ENCODE measurements at regions not wholly inside any gene's neighbourhood (a gene's known extent, or its start where the extent isn't known, plus 50 kb on each side); places are given as distances from the start of the nearest gene placed in this dataset.
"Not testable (repeated sequence)": the region's sequence is repeated elsewhere in the genome, so short reads cannot be mapped to it uniquely, and the experiment has no call there.

DNA sequence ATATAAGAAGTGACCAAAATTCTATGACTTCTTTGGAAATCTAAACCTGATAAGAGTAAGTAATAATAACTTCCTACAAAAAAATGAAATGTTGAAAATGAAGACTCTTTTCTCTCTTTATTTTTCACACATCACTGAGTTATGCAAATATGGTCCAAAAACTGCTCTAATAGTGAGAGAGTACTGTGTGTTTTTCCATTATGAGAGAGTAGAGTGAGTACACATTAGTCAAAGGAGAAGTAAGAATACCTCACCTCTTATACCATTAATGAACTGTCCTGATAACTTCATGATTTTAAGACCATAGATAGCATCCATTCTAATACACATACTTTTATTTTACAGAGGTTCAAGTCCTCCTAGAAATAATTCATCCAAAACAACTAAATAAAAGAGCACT lies 1310.2 kb downstream of the SI start:
- DNase-seq: no peak

DNA sequence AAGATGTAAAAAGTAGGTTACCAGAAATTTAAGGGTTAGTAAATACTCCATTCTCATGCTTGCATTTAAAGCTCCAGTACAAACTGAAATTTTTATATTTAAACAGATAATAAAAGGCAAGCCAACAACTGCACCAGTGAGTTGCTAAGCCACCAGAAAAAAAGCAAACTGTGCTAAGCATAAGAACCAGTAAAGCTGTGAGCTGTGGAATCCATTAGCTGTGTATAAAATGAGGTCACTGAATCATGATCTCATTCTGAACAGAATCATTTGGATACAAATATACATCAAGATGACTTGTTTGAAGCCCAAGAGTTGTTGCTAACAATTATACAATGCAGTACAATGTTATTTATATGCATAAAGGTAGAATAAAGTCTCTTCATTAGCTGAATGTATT lies 1312.2 kb downstream of the SI start:
- DNase-seq: no peak

DNA sequence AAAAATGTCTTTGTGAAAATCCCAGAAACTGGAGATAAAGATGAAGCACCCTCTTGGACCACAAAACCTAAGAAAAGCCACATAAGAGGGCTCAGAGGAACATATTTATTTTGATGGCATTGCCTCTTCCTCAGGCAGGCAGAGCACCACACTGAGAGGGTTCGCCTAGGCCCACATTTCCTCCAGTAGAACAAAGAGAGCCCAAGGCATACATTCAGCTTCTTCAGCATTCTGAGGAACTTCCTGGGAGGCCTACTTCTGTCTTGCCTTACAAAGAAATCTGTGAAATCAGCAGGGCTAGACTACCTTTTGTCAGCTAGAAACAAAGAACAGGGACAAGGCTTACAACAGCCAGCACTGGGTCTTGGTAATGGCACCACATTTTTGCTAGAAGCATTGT lies 1325.3 kb downstream of the SI start:
- DNase-seq: no peak

DNA sequence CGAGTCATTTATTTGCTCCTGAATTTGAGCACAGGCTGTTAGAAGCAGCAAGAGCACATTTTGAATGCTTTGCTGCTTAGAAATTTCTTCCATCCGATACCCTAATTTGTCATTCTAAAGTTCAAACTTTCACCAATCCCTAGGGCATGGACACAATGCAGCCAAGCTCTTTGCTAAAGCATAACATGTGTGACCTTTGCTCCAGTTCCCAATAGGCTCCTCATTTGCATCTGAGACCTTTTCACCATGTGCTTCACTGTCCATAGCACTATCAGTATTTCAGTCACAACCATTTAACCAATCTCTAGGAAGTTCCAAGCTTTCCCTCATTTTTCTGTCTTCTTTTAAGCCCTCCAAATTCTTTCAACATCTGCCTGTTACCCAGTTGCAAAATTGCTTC lies 1333.1 kb downstream of the SI start:
- DNase-seq: no peak

DNA sequence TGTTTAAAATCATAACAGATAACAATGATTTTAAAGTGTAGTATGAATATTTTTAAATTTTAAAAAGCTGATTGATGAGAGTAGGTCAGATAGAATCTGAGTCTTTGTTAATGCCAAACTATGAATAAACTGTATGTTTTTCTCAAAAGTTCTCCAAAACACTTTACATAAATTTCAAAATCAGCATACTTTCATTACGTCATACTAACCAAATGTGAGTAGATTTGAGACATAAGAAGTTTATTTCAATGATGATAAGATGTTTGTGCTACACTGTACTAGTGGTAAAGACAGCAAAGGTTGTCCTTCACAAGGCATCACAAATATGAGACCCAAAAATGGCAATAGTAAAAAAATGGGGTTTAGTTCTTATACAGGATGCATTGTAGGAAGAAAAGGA lies 1342.9 kb downstream of the SI start:
- DNase-seq: no peak

DNA sequence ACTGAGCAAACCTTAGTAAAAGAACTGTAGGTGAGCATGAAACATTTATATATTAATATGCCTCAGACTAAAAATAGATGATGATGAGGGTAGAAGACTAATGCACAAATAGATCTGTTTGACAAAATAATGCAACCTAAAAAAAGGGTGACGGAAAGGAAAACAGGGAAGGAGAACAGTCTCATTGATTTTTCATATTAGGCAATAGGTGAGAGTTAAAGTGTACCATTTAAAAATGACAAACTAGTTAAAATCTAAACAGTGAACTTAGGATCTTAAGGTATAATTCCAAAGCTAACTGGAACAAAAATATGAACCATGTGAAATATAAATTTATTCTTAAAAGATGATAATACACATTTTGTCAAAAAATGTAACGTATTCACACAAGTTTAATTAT lies 1347.6 kb downstream of the SI start:
- DNase-seq: no peak

DNA sequence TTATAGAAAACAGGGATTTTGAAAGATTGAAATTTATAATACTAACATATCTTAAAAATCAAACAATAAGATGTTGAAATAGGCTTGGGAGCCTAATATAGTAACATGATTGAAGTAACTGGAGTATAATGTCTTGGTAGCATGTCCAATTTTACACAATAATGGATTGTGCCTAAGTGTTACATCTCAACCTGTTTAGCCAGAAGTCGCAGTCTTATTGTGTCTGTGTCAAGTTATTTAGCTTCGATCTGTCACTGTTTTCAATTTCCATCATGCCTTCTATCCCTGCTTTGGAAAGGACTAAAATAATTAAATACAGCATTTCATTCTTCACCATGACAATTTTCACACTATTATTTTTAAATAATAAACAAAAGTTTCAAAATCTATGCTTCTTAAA lies 1352.2 kb downstream of the SI start:
- no peak for DNase-seq

DNA sequence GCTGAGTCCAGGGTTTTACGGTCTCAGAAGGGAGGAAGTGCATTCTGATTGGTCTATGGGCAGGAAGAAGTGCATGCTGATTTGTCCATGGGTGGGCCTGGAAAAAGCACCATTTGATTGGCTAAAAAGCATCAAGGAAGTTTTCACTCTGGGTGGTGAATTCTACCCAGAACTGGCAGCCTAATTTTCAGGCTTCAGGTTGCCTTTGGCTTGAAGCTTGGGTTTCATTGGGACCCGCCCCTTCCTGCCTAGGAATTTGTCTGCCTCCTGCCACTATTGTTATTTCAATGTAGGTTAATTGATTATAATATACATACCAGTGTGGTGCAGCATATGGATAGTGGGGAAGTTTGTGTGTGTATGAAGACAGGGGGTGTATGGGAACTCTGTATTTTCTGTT lies 1355.9 kb downstream of the SI start:
- DNase-seq: no peak

DNA sequence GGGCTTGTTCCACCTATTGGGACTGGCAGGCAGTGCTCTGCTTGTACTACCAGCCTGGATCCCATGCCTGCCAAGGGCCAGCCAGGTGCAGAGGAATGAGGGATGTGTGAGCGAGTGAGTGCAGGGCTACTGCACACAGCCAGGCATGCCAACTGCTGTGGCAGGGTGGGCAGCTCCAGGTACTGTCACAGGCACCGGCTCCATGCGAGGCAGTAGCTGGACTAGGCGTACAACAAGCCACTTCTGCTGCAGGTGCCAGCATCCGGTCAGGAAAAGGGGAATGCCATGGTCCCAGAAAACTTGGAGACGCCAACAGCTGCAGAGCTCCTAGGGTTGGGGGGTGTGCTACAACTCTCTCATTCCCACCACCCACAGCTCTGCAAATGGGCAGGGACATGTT lies 1356.7 kb downstream of the SI start:
- no peak for DNase-seq

DNA sequence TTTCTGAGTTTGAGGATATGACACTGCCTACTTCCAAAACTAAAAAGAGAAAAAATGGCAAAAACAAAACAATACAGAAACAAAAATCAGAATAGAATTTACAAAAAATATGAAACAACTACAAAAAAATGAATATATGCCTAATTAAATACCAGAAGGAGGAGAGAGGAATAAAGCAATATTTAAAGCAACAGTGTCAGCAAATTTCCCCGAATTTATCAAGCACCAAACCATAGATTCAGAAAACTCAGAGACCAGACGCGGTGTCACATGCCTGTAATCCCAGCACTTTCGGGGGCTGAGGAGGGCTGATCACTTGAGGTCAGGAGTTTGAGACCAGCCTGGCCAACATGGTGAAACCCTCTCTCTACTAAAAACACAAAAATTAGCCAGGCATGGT lies 1360.9 kb downstream of the SI start:
- DNase-seq: no peak

DNA sequence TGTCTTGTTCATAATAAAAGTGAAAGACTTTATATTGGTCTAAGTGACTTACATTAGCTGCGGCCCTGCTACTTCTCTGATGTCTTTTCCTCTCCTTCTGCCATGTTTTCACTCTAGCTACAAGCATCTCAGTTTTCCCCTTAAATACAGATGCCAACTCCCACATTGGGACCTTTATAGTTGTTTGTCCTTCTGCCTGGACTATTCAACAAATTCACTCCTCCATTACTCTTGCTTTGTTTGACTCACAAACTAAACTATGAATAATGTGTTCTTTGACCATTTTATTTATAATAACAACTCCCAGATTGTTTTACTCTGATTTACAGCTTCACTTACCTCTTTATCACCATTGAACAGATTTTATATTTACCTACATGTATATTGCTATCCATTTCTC lies 1369.9 kb downstream of the SI start:
- no peak for DNase-seq

DNA sequence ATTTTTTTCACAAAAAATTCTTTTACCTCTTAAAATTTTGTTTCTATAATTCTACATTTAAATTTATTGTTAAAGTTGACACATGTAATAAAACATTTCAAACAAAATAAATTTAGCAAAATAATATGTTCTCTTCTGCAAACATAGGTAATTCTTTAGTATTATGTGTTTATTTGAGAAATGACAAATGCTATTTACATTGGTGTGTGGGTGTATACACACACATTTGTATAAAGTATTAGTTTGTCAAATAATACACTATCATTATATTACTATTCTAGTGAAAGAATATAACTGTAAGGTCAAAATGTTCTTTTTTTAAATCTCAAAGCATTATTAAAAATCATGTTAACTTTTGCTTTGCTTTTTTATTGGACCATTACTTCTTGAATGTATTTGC lies 1370.6 kb downstream of the SI start:
- DNase-seq: no peak

DNA sequence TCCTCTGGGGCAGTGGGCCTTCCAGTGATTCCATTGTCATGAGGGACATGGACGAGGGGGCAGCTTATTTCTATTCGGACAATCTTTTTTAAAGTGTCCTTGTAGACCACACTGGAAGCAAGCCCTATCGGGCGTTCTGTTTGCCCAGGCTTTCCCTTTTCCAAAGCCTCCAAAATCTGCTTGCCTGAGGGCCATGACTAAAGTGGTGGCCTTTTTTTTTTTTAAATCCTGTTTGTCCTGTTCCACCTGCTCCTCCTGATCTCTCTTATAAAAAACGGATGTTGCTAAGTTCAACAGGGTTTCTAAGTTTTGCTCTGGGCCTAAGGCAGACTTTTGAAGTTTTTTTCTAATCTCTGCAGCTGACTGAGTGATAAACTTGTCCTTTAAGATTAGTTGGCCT lies 1380.1 kb downstream of the SI start:
- not testable (repeated sequence) for DNase-seq

DNA sequence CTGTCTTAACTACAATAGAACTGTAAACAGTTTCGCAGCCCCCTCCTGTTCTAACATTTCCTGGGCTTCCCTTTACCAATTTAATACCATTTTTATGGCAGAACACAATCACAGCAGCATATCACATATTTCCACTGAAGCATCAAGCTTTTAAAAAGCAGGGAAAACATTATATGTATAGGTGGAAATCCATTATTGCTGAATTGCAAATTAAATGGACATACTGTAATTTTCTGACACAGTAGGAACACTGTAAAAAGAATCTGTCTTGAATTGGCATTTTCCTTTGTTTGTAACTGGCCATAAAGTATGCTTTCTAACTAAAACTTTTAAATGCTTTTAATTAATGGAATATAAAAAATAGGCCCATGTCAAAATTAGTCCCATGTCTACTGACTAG lies 1385.8 kb downstream of the SI start:
- DNase-seq: no peak

DNA sequence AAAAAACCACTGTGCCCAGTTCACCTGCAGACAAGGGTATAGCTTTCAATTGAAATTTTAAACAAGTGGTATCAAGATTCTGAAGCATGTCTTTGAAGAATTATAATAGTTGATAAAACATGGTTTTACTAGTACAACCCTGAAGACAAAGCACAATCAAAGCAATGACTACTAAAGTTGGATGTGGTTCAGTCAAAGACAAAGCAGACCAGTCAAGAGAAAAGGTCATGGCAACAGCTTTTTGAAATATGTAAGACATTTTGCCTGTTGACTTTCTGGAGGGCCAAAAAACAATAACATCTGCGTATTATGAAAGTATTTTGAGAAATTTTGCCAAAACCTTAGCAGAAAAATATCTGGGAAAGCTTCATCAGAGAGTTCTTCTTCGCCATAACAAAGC lies 1393.6 kb downstream of the SI start:
- DNase-seq: no peak

DNA sequence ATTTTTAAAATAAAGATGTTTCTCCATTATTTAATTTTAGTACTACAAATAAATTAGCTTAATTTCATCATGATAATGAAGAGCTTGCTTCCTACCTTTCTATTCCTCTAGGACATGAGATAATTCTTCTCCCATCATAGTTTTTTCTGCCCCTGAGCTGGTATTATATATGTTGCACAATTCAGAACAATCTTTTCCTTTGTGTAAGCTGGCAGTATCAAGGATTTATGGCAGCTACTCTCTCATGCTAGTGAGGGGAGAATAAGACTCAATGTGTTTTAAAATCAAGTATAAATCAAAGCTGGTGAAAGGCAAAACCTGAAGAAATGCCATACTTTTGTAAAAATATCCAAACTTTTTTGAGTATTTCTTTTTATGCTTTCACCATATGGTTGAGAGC lies 1405.3 kb downstream of the SI start:
- DNase-seq: no peak

DNA sequence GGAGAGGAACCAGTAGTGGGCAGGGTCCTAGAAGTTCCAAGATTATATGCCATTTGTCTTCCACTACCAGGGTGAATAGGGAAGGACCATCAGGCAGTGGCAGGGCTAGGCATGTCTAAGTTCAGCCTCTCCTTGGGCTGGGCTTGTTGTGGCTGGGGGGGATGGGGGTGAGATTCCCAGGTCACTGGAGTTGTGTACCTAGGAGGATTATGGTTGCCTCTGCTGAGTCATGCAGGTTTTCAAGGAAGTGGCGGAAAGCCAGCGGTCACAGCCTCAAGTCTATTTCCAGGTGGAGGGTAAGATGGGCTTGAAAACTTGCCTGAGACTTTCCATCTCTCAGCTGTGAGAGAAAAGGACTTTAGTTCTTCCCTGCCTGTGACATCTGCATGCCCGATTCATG lies 1407.1 kb downstream of the SI start:
- no peak for DNase-seq

DNA sequence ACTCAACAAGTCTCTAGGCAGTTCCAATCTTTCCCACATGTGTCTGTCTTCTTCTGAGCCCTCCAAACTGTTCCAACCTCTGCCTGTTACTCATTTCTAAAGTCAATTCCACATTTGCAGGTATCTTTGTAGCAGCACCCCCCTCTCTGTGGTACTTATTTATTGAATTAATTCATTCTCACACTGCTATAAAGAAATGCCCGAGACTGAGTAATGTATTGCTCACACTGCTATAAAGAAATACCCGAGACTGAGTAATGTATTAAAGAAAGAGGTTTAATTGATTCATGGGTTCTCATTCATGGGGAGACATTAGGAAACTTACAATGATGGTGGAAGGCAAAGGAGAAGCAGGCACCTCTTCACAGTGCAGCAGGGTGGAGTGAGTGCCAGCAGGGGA lies 1413.8 kb downstream of the SI start:
- no peak for DNase-seq

DNA sequence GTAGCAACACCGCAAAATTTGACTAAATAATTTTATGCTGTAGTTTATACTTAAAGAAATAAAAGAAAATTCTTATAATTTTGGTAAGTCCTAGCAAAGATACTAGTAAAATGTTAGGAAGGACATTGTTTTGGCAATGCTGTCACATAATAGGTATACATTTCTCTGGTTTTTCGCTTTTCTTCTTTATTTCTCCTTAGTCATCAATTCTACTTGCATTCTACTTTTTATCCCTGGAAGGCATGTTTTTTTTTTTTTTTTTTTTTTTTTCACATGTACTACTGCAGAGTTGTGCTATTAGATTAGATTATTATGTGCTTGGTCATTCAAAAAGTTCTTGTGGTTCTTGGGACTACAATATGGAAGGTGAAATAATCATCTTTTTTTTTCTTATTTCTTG lies 1421.2 kb downstream of the SI start:
- no peak for DNase-seq

DNA sequence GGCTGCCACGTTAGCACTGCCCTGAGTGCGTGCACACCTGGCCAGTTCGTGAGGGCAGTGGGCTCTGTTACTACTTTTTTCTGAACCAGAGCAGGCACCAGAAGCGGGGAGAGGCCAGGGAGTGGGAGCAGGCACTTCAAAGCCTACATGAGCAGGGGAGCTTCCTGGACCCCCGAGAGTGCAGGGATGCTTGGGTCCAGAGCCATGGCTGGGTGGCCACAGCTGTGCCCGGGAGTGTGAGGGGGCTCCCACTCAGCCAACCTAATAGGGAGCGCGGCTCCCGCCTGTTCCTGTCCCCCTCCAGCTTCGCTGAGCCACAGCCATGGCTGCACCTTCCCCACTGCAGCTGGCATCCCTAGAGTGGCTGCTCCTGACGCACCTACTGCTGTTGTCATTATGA lies 1423.3 kb downstream of the SI start:
- DNase-seq: no peak

DNA sequence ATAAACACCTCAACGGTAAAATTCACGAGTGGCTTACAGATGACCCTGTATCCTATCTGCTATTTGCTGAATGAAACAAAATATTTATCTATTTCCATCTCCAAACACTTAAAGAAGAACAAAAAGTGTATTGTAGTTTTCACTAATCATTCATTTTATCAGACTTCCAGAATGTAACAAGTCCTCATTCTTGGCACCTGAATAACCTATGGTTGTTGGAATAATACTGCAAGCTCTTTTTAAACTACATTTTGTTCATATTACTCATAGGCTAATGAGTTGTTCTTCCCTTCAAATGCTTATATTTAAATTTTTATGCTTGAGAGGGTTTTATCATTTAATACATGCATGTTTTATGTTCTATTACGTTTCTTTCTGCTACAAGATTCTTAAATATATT lies 1434.1 kb downstream of the SI start:
- no peak for DNase-seq

DNA sequence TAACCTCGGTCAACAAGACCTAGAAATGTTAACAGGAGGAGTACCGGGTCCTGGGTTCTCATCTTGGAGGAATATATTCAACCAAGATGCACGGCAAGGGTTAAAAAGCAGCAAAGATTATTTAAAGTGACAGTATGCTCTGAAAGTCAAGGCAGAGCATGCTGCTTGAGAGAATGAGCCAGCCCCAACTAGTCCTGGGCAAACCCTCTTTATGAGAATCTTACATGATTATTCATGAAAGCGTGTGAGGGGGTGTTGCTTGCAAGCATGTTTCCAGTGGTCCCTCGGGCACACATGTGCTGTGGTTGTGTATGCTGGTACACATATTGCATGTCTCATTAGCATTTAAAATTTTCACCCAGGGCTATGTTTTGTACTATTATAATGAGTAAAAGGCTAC lies 1445.6 kb downstream of the SI start:
- DNase-seq: no peak

DNA sequence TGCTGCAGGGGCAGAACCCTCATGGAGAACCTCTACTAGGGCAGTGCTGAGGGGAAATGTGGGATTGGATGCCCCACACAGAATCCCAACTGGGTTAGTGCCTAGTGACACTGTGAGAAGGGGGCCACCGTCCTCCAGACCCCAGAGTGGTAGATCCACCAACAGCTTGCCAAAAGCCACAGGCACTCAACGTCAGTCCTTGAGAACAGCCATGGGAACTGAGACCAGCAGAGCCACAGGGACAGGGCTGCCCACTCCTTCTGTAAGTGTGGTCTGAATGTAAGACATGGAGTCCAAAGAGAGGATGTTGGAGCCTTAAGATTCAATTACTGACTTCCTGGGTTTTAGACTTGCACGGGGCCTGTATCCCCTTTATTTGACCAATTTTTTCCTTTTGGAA lies 1451.5 kb downstream of the SI start:
- DNase-seq: no peak

DNA sequence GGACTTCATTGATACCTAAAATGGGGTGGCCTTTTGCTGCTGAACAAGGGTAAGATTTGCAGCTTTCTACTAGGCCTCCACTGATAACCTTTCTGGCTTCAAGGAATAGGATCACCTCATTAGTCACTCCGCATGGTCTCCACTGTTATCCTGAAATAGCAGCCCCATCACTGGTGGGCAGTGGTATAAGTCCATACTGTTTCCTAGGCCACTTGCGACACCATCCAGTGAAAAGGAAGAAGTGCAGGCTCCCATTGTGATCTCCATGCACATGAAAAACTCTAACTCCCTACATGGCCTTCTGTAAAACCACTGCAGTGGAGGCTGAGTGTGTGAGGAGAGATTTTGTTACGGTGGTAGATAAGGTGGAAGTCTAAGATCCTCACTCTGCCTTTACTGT lies 1455.9 kb downstream of the SI start:
- no peak for DNase-seq

DNA sequence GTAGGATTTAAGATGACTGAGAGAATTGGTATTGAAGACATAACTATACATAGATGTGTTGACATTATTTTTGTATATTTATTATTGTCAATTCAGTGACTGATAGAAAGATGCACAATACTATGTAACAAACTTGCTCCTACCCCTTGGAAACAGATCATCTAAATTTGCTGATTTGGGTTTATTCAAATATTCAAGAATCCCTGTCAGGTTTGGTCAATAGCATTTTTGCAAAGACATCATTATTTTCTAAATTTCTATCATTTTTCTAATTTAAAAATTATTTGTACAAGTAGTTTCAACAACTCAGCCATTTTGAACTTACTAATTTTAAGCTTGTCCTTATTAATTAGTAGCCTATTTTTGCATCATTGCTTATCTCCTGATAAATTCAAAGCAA lies 1463.4 kb downstream of the SI start:
- no peak for DNase-seq

DNA sequence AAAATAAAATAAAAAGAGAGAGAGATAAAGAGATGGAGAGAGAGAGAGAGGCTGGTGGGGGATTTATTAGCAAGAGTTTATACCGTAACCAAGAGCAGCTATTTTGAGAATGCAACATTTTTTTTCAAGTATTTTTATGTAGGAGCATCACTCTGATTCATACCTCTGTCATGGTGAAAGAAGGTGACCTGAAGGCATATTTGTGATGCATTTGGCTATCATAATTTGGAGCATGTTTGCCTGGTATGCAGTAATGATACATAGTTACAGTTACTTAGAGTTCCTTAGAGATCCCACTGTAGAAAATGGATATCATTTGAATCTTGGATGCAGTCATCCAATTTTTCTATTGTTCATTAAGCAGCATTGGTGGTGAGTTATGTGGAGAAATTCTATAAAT lies 1472.4 kb downstream of the SI start:
- DNase-seq: no peak

DNA sequence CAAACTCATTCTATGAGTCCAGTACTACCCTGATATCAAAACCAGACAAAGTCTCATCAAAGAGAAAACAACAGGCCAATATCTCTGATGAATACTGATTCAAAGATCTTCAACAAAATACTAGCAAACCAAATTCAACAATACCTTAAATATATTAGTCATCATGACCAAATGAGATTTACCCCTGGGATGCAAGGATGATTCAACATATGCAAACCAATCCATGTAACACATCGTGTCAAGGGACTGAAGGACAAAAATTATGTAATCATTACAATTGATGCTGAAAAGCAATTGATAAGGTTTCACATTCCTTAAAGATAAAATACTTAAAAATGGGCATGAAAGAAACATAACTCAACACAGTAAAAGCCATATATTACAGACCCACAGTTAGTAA lies 1476.9 kb downstream of the SI start:
- DNase-seq: no peak

Measured in NCI-H2107 (cell line).